SU-DHL-6 (cell line): ENCODE measurements at regions not wholly inside any gene's neighbourhood (a gene's known extent, or its start where the extent isn't known, plus 50 kb on each side); places are given as distances from the start of the nearest gene placed in this dataset.

Experiments used
- EZH2phosphoT487 ChIP-seq: fragments of 200-600 bp; sonication (generic), shearing (Covaris generic); conservative IDR thresholded peaks from 2 replicates; pipeline ENCODE4 v1.6.1; 2018; ENCODE audit warnings: mild to moderate bottlenecking, antibody characterized with exemption, low read length, moderate library complexity, mixed read lengths
- TF ChIP-seq, protein P1 (sequence below): fragments of 200-600 bp; sonication (generic); IDR thresholded peaks from one replicate; pipeline ENCODE4 v1.5.1; 2017; ENCODE audit warnings: antibody characterized with exemption, mild to moderate bottlenecking, low read length, moderate library complexity; ENCODE audit not compliant: insufficient read depth, poor library complexity, severe bottlenecking

DNA sequence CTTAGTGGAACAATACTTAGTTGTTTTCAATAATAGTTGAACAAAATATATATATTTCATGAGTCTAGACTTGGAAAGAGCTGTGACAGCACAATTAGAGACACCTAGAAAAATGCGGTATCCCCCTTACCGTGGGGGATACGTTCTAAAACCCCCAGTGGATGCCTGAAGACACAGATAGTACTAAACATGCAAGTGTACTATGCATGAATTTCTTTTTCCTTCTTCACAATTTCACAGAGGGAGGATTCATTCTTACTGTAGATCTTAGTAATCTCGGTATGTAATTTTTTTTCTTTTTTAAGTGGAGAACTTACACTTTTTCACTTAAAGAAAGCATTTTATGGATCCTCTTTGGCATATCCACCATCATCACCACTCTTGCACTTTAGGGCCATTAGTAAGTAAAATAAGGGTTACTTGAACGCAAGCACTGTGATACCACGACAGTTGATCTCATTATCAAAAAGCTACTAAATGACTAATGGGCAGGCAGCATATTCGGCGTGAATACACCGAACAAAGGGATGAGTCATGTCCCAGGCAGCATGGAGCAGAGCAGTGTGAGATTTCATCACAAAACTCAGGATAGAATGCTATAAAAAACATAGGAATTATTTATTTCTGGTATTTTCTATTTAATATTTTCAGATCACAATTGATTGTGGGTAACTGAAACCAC is 72.3 kb upstream of the ZNF280D start:
- TF ChIP-seq, protein P1, sequence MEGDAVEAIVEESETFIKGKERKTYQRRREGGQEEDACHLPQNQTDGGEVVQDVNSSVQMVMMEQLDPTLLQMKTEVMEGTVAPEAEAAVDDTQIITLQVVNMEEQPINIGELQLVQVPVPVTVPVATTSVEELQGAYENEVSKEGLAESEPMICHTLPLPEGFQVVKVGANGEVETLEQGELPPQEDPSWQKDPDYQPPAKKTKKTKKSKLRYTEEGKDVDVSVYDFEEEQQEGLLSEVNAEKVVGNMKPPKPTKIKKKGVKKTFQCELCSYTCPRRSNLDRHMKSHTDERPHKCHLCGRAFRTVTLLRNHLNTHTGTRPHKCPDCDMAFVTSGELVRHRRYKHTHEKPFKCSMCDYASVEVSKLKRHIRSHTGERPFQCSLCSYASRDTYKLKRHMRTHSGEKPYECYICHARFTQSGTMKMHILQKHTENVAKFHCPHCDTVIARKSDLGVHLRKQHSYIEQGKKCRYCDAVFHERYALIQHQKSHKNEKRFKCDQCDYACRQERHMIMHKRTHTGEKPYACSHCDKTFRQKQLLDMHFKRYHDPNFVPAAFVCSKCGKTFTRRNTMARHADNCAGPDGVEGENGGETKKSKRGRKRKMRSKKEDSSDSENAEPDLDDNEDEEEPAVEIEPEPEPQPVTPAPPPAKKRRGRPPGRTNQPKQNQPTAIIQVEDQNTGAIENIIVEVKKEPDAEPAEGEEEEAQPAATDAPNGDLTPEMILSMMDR = no peak
- no peak for TF ChIP-seq EZH2phosphoT487
